CD4-positive, CD25-positive, alpha-beta regulatory T cell (primary cell): ENCODE measurements at regions not wholly inside any gene's neighbourhood (a gene's known extent, or its start where the extent isn't known, plus 50 kb on each side); places are given as distances from the start of the nearest gene placed in this dataset.

Source experiments
- ATAC-seq, 2 donors: fragments of 150-1000 bp; cut with Tn5 transposase; one replicate each; pipeline ENCODE4 v1.10.0; 2021; ENCODE audit warnings: low read depth in 2 of 2, moderate number of reproducible peaks in 2 of 2, moderate library complexity in 1 of 2
- DNase-seq, 3 donors: peaks; one replicate each; pipeline versions ENCODE4 v3.0.0 to v3.0.0-alpha.2; 2012 to 2022; ENCODE audit warnings: mixed read lengths in 1 of 3
- H3K27ac ChIP-seq: one replicate; pipeline ENCODE4 v1.7.0; 2013; ENCODE audit warnings: mild to moderate bottlenecking, low read length; ENCODE audit not compliant: insufficient read depth, poor library complexity, severe bottlenecking
- H3K27me3 ChIP-seq: one replicate; pipeline ENCODE4 v1.7.0; 2013; ENCODE audit warnings: low read length; ENCODE audit not compliant: control insufficient read depth, insufficient read depth
- H3K36me3 ChIP-seq: one replicate; pipeline ENCODE4 v1.7.0; 2013; ENCODE audit warnings: mild to moderate bottlenecking, low read length, moderate library complexity; ENCODE audit not compliant: control insufficient read depth, insufficient read depth
- H3K4me1 ChIP-seq: 2 replicates; pipeline ENCODE4 v1.7.0; 2013; ENCODE audit warnings: mild to moderate bottlenecking, low read length; ENCODE audit not compliant: insufficient read depth, control insufficient read depth, poor library complexity, severe bottlenecking
- H3K4me3 ChIP-seq: one replicate; pipeline ENCODE4 v1.7.0; 2013; ENCODE audit warnings: low read depth, mild to moderate bottlenecking, low read length, moderate library complexity
- H3K9me3 ChIP-seq, 2 experiments: 1 replicate in 1 of 2; 2 replicates in 1 of 2; pipeline ENCODE4 v1.7.0; 2013; ENCODE audit warnings: low read length in 2 of 2, mild to moderate bottlenecking in 1 of 2, moderate library complexity in 1 of 2; ENCODE audit not compliant: control insufficient read depth in 2 of 2
- H3K27ac Mint-ChIP-seq, 3 donors: one replicate each; pipeline ENCODE4 v1.8.0; 2020 to 2022; ENCODE audit warnings: mild to moderate bottlenecking in 3 of 3, mixed read lengths in 3 of 3, moderate library complexity in 2 of 3
- H3K27me3 Mint-ChIP-seq: one replicate; pipeline ENCODE4 v1.8.0; 2022; ENCODE audit warnings: mild to moderate bottlenecking, mixed read lengths
- H3K36me3 Mint-ChIP-seq: one replicate; pipeline ENCODE4 v1.8.0; 2020; ENCODE audit warnings: mixed read lengths
- H3K4me1 Mint-ChIP-seq, 4 donors: one replicate each; pipeline ENCODE4 v1.8.0; 2020 to 2022; ENCODE audit warnings: mixed read lengths in 4 of 4, mild to moderate bottlenecking in 1 of 4
- H3K4me3 Mint-ChIP-seq, 4 donors: one replicate each; pipeline ENCODE4 v1.8.0; 2020 to 2022; ENCODE audit warnings: mild to moderate bottlenecking in 4 of 4, mixed read lengths in 4 of 4, moderate library complexity in 3 of 4
- H3K9me3 Mint-ChIP-seq, 7 donors: one replicate each; pipeline ENCODE4 v1.8.0; 2020 to 2022; ENCODE audit warnings: mixed read lengths in 7 of 7, mild to moderate bottlenecking in 3 of 7, moderate library complexity in 2 of 7

- no peak overlapping the region for H3K4me3 Mint-ChIP-seq
- H3K4me1 Mint-ChIP-seq: peaks cover 0 to 2% (median 0%) of the 10 kb centered on the region in 4 donors
- DNase-seq: no peak
- no peaks in the 10 kb centered on the region for H3K36me3 Mint-ChIP-seq
- no peaks in the 10 kb centered on the region for H3K36me3 ChIP-seq
- H3K9me3 Mint-ChIP-seq: peaks cover 0 to 2% (median 0%) of the 10 kb centered on the region in 7 donors
- peaks cover 4% of the 10 kb centered on the region for H3K27me3 ChIP-seq
- no peak overlapping the region for H3K27ac Mint-ChIP-seq
- H3K9me3 ChIP-seq: no peaks in the 10 kb centered on the region
- no peak overlapping the region for H3K4me3 ChIP-seq
- H3K27me3 Mint-ChIP-seq: peaks cover 31% of the 10 kb centered on the region
- H3K4me1 ChIP-seq: peaks cover 10% of the 10 kb centered on the region
- no peak overlapping the region for H3K27ac ChIP-seq
- ATAC-seq: no peak
These were observed 71.3 kb upstream of the EN2 start for GRCh38 chr7:155386608-155387007.

- no peak overlapping the region for H3K4me3 ChIP-seq
- H3K36me3 Mint-ChIP-seq: no peaks in the 10 kb centered on the region
- peaks cover 4% of the 10 kb centered on the region for H3K4me1 ChIP-seq
- ATAC-seq (no peak), DNase-seq (no peak)
- H3K27me3 Mint-ChIP-seq: peaks cover 26% of the 10 kb centered on the region
- peaks cover 0 to 2% (median 0%) of the 10 kb centered on the region in 7 donors for H3K9me3 Mint-ChIP-seq
- no peaks in the 10 kb centered on the region for H3K36me3 ChIP-seq
- no peaks in the 10 kb centered on the region for H3K4me1 Mint-ChIP-seq
- H3K27me3 ChIP-seq: peaks cover 4% of the 10 kb centered on the region
- H3K9me3 ChIP-seq: no peaks in the 10 kb centered on the region
- no peak overlapping the region for H3K27ac Mint-ChIP-seq
- H3K4me3 Mint-ChIP-seq: no peak overlapping the region
- no peak overlapping the region for H3K27ac ChIP-seq
These were observed 70.8 kb upstream of the EN2 start for GRCh38 chr7:155387066-155387620.

GRCh38 chr7:155388561-155388960, 69.4 kb upstream of the EN2 start:
- ATAC-seq (no peak), DNase-seq (no peak)
- Mint-ChIP-seq H3K36me3 (no peaks in the 10 kb centered on the region), H3K27ac (no peak overlapping the region), H3K27me3 (peaks cover 16% of the 10 kb centered on the region), H3K4me1 (no peaks in the 10 kb centered on the region), H3K9me3 (peaks cover 0 to 1% (median 0%) of the 10 kb centered on the region in 7 donors), H3K4me3 (no peak overlapping the region)
- H3K4me1 ChIP-seq: no peaks in the 10 kb centered on the region
- no peaks in the 10 kb centered on the region for H3K27me3 ChIP-seq
- no peaks in the 10 kb centered on the region for H3K36me3 ChIP-seq
- no peak overlapping the region for H3K4me3 ChIP-seq
- no peaks in the 10 kb centered on the region for H3K9me3 ChIP-seq
- H3K27ac ChIP-seq: no peak overlapping the region

GRCh38 chr7:155391414-155391813, 66.5 kb upstream of the EN2 start:
- Mint-ChIP-seq H3K4me3 (no peak overlapping the region), H3K27me3 (peaks cover 4% of the 10 kb centered on the region), H3K4me1 (no peaks in the 10 kb centered on the region), H3K9me3 (no peaks in the 10 kb centered on the region), H3K27ac (no peak overlapping the region), H3K36me3 (no peaks in the 10 kb centered on the region)
- H3K4me3 ChIP-seq: no peak overlapping the region
- no peaks in the 10 kb centered on the region for H3K4me1 ChIP-seq
- ATAC-seq (no peak), DNase-seq (no peak)
- no peaks in the 10 kb centered on the region for H3K9me3 ChIP-seq
- no peaks in the 10 kb centered on the region for H3K27me3 ChIP-seq
- no peak overlapping the region for H3K27ac ChIP-seq
- no peaks in the 10 kb centered on the region for H3K36me3 ChIP-seq

- H3K27me3 Mint-ChIP-seq: peaks cover 4% of the 10 kb centered on the region
- no peaks in the 10 kb centered on the region for H3K36me3 ChIP-seq
- no peaks in the 10 kb centered on the region for H3K4me1 ChIP-seq
- H3K4me3 ChIP-seq: no peak overlapping the region
- DNase-seq: no peak
- H3K4me1 Mint-ChIP-seq: no peaks in the 10 kb centered on the region
- H3K27ac Mint-ChIP-seq: no peak overlapping the region
- no peaks in the 10 kb centered on the region for H3K36me3 Mint-ChIP-seq
- ATAC-seq: no peak
- H3K4me3 Mint-ChIP-seq: no peak overlapping the region
- H3K9me3 ChIP-seq: no peaks in the 10 kb centered on the region
- H3K9me3 Mint-ChIP-seq: no peaks in the 10 kb centered on the region
- H3K27me3 ChIP-seq: no peaks in the 10 kb centered on the region
- H3K27ac ChIP-seq: no peak overlapping the region
These were observed 65.0 kb upstream of the EN2 start for GRCh38 chr7:155392726-155393570.

- no peak overlapping the region for H3K4me3 ChIP-seq
- H3K4me1 ChIP-seq: no peaks in the 10 kb centered on the region
- no peaks in the 10 kb centered on the region for H3K36me3 ChIP-seq
- ATAC-seq: no peak
- no peaks in the 10 kb centered on the region for H3K9me3 Mint-ChIP-seq
- H3K9me3 ChIP-seq: no peaks in the 10 kb centered on the region
- H3K4me3 Mint-ChIP-seq: no peak overlapping the region
- DNase-seq: no peak
- no peaks in the 10 kb centered on the region for H3K27me3 ChIP-seq
- H3K27me3 Mint-ChIP-seq: peaks cover 4% of the 10 kb centered on the region
- no peak overlapping the region for H3K27ac Mint-ChIP-seq
- no peaks in the 10 kb centered on the region for H3K4me1 Mint-ChIP-seq
- H3K36me3 Mint-ChIP-seq: no peaks in the 10 kb centered on the region
- H3K27ac ChIP-seq: no peak overlapping the region
These were observed 63.5 kb upstream of the EN2 start for GRCh38 chr7:155394413-155394812.

- Mint-ChIP-seq H3K36me3 (no peaks in the 10 kb centered on the region), H3K4me1 (no peaks in the 10 kb centered on the region), H3K4me3 (no peak overlapping the region), H3K27me3 (peaks cover 4% of the 10 kb centered on the region), H3K27ac (no peak overlapping the region), H3K9me3 (no peaks in the 10 kb centered on the region)
- Histone ChIP-seq H3K9me3 (no peaks in the 10 kb centered on the region), H3K27me3 (no peaks in the 10 kb centered on the region), H3K27ac (no peak overlapping the region), H3K4me3 (no peak overlapping the region), H3K36me3 (no peaks in the 10 kb centered on the region), H3K4me1 (no peaks in the 10 kb centered on the region)
- DNase-seq (no peak), ATAC-seq (no peak)
These were observed 62.6 kb upstream of the EN2 start for GRCh38 chr7:155395176-155395797.
